PFSK-1 (cell line): ENCODE measurements at regions not wholly inside any gene's neighbourhood (a gene's known extent, or its start where the extent isn't known, plus 50 kb on each side); places are given as distances from the start of the nearest gene placed in this dataset.

Source experiments
- FOXP2 ChIP-seq: optimal IDR thresholded peaks from 2 replicates; pipeline ENCODE3; 2011; ENCODE audit warnings: borderline replicate concordance, control low read depth, inconsistent platforms; ENCODE audit not compliant: insufficient read depth; ENCODE audit errors: extremely low read length, extremely low read depth
- POLR2AphosphoS5 ChIP-seq: IDR thresholded peaks from 2 replicates; pipeline ENCODE4 v1.6.1; 2012; ENCODE audit warnings: low read depth, mild to moderate bottlenecking, control low read depth, low read length, moderate library complexity
- REST ChIP-seq, 2 experiments: IDR thresholded peaks; 2 replicates each; pipeline versions ENCODE4 v1.6.1 to v1.8.0; 2011 to 2012; ENCODE audit warnings: low read depth in 2 of 2, low read length in 2 of 2, control low read depth in 1 of 2, inconsistent platforms in 1 of 2, mild to moderate bottlenecking in 1 of 2, moderate library complexity in 1 of 2; ENCODE audit not compliant: insufficient read depth in 1 of 2
- SIN3A ChIP-seq: IDR thresholded peaks from 2 replicates; pipeline ENCODE4 v1.6.1; 2012; ENCODE audit warnings: mild to moderate bottlenecking, low read length, moderate library complexity, borderline replicate concordance; ENCODE audit not compliant: insufficient read depth
- TAF1 ChIP-seq: IDR thresholded peaks from 2 replicates; pipeline ENCODE4 v1.6.1; 2012; ENCODE audit warnings: low read length, control low read depth, borderline replicate concordance; ENCODE audit not compliant: insufficient read depth

- TF ChIP-seq FOXP2: no peak
Observed at GRCh38 chr5:26666371-26666770, 372.0 kb downstream of the CDH9 start.

- no peak for TF ChIP-seq POLR2AphosphoS5
- TF ChIP-seq FOXP2: no peak
- TF ChIP-seq SIN3A: no peak
- no peak for TF ChIP-seq REST (IDR thresholded peaks at IDR 0.05; ENCODE audit: insufficient read depth in 1 of 2, low read depth in 2 of 2, low read length in 2 of 2)
- TF ChIP-seq TAF1: no peak
Observed at GRCh38 chr5:26663500-26663899, 374.9 kb downstream of the CDH9 start.

- TF ChIP-seq SIN3A: no peak
- TF ChIP-seq POLR2AphosphoS5: no peak
- TF ChIP-seq FOXP2: no peak
- TF ChIP-seq TAF1: no peak
- TF ChIP-seq REST (IDR thresholded peaks at IDR 0.05; ENCODE audit: insufficient read depth in 1 of 2, low read depth in 2 of 2, low read length in 2 of 2): no peak
Observed at GRCh38 chr5:26662806-26663360, 375.5 kb downstream of the CDH9 start.

GRCh38 chr5:26660116-26660515 is 378.3 kb downstream of the CDH9 start:
- TF ChIP-seq FOXP2 (no peak), POLR2AphosphoS5 (no peak), REST (IDR thresholded peaks at IDR 0.05; ENCODE audit: insufficient read depth in 1 of 2, low read depth in 2 of 2, low read length in 2 of 2) (no peak), TAF1 (no peak), SIN3A (no peak)

DNA sequence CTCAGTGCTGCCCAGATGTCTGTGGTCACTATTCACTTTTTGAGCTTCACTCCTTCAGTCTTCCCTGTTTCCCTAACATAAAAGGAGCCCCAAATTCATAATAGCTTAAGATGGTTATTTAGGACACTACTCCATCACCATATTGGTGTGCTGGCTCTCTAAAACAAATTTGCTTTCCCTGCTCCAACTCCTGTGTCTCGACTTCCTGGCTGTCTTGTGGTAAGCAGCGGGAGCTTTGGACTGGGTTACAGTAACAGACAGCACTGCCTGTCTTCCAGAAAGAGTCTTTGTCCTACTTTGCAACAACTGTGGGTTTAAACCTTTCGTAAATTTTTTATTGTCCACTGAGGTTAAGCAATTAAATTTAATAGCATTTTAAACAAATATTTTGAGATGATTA is 389.4 kb downstream of the CDH9 start:
- TF ChIP-seq REST (IDR thresholded peaks at IDR 0.05; ENCODE audit: insufficient read depth in 1 of 2, low read depth in 2 of 2, low read length in 2 of 2) (no peak), FOXP2 (no peak), TAF1 (no peak), POLR2AphosphoS5 (no peak), SIN3A (no peak)
